SU-DHL-6 (cell line): ENCODE measurements at regions not wholly inside any gene's neighbourhood (a gene's known extent, or its start where the extent isn't known, plus 50 kb on each side); places are given as distances from the start of the nearest gene placed in this dataset.

Experiments used
- EZH2phosphoT487 ChIP-seq: fragments of 200-600 bp; sonication (generic), shearing (Covaris generic); conservative IDR thresholded peaks from 2 replicates; pipeline ENCODE4 v1.6.1; 2018; ENCODE audit warnings: mild to moderate bottlenecking, antibody characterized with exemption, low read length, moderate library complexity, mixed read lengths
- TF ChIP-seq, protein P1 (sequence below): fragments of 200-600 bp; sonication (generic); IDR thresholded peaks from one replicate; pipeline ENCODE4 v1.5.1; 2017; ENCODE audit warnings: antibody characterized with exemption, mild to moderate bottlenecking, low read length, moderate library complexity; ENCODE audit not compliant: insufficient read depth, poor library complexity, severe bottlenecking

DNA sequence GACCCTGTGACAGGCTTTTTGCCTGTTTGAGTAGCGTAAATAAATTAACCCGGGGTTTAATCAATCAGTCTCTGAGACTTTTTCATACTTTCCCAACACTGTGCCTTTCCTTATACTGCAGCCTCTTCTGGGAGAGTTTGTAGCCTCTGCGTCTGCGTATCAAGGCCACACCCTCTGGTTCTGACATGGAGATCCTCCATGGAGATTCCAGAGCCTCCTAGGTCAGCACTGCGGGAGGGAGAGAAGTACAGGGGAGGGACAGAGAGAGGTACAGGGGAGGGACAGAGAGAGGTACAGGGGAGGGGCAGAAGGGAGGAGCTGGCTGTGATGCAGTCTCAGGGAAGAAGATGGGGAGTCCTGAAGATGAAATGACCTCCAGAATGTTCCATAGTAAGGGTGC lies 166.0 kb downstream of the ARL4C start:
- TF ChIP-seq, protein P1, sequence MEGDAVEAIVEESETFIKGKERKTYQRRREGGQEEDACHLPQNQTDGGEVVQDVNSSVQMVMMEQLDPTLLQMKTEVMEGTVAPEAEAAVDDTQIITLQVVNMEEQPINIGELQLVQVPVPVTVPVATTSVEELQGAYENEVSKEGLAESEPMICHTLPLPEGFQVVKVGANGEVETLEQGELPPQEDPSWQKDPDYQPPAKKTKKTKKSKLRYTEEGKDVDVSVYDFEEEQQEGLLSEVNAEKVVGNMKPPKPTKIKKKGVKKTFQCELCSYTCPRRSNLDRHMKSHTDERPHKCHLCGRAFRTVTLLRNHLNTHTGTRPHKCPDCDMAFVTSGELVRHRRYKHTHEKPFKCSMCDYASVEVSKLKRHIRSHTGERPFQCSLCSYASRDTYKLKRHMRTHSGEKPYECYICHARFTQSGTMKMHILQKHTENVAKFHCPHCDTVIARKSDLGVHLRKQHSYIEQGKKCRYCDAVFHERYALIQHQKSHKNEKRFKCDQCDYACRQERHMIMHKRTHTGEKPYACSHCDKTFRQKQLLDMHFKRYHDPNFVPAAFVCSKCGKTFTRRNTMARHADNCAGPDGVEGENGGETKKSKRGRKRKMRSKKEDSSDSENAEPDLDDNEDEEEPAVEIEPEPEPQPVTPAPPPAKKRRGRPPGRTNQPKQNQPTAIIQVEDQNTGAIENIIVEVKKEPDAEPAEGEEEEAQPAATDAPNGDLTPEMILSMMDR = no peak
- TF ChIP-seq EZH2phosphoT487 = no peak
